PC-9 (cell line): ENCODE measurements at regions not wholly inside any gene's neighbourhood (a gene's known extent, or its start where the extent isn't known, plus 50 kb on each side); places are given as distances from the start of the nearest gene placed in this dataset.

ENCODE experiments used
- BruUV-seq: library from RNA; stranded (reverse); fragments of 400-500 nt; replicated peaks from 2 replicates; lab custom pipeline; 2021; lab: Mats Ljungman, UMichigan
- CTCF ChIA-PET: fragments of 300-600 bp; sonication (Branson Sonifier 250); formaldehyde crosslinking; loops from one replicate; lab custom pipeline; 2022; ENCODE audit warnings: antibody characterized with exemption; lab: Charles Lee
- POLR2A ChIA-PET: fragments of 300-600 bp; sonication (Branson Sonifier 250); formaldehyde crosslinking; loops from one replicate; lab custom pipeline; 2022; ENCODE audit warnings: antibody characterized with exemption; ENCODE audit not compliant: unreplicated experiment; lab: Charles Lee
- DNase-seq, 2 experiments: peaks; one replicate each; pipeline versions ENCODE4 v3.0.0 to v3.0.0-alpha.2; 2015 to 2022; ENCODE audit warnings: mixed read lengths in 1 of 2
- H2AFZ ChIP-seq: fragments of 200-600 bp; sonication (generic); 2 replicates; pipeline ENCODE4 v1.8.1; 2017; ENCODE audit warnings: antibody characterized with exemption
- H3F3A ChIP-seq: fragments of 200-600 bp; sonication (generic); 2 replicates; pipeline ENCODE4 v1.8.1; 2017; ENCODE audit warnings: antibody characterized with exemption, mild to moderate bottlenecking, low read depth; ENCODE audit not compliant: insufficient read depth
- H3K27ac ChIP-seq: fragments of 200-600 bp; sonication (generic); 2 replicates; pipeline ENCODE4 v1.6.1; 2016; ENCODE audit warnings: mixed run types
- H3K27me3 ChIP-seq: fragments of 200-600 bp; sonication (generic); 2 replicates; pipeline ENCODE4 v1.6.1; 2016; ENCODE audit warnings: low read depth, mixed run types; ENCODE audit not compliant: insufficient read depth
- H3K36me3 ChIP-seq: fragments of 200-600 bp; sonication (generic); 2 replicates; pipeline ENCODE4 v1.6.1; 2016; ENCODE audit warnings: low read depth, mixed run types
- H3K4me1 ChIP-seq: fragments of 200-600 bp; sonication (generic); replicated peaks from 2 replicates; pipeline ENCODE4 v1.6.1; 2016; ENCODE audit warnings: mixed run types; ENCODE audit not compliant: insufficient read depth
- H3K4me2 ChIP-seq: fragments of 200-600 bp; sonication (generic); 2 replicates; pipeline ENCODE4 v1.6.1; 2017; ENCODE audit warnings: mixed run types
- H3K4me3 ChIP-seq: fragments of 200-600 bp; sonication (generic); 2 replicates; pipeline ENCODE4 v1.6.1; 2016; ENCODE audit warnings: mixed run types
- H3K79me2 ChIP-seq: fragments of 200-600 bp; sonication (generic); 2 replicates; pipeline ENCODE4 v1.6.1; 2017; ENCODE audit warnings: low read depth, mixed run types
- H3K9me2 ChIP-seq: fragments of 200-600 bp; sonication (generic); 2 replicates; pipeline ENCODE4 v1.8.1; 2017; ENCODE audit warnings: mild to moderate bottlenecking; ENCODE audit not compliant: insufficient read depth
- H3K9me3 ChIP-seq: fragments of 200-600 bp; sonication (generic); 2 replicates; pipeline ENCODE4 v1.8.1; 2016; ENCODE audit warnings: low read depth; ENCODE audit not compliant: insufficient read depth
- H4K20me1 ChIP-seq: fragments of 200-600 bp; sonication (generic); 2 replicates; pipeline ENCODE4 v1.8.1; 2017; ENCODE audit not compliant: insufficient read depth
- CTCF ChIP-seq: fragments of 200-600 bp; sonication (generic); conservative IDR thresholded peaks from 2 replicates; pipeline ENCODE4 v1.6.1; 2017; ENCODE audit warnings: mixed run types, antibody characterized with exemption, mild to moderate bottlenecking, moderate library complexity
- EZH2 ChIP-seq: fragments of 200-600 bp; sonication (generic); IDR thresholded peaks from 2 replicates; pipeline ENCODE4 v1.8.0; 2017; ENCODE audit warnings: antibody characterized with exemption, low read depth
- intact Hi-C: fragments of 100-400 bp; cut with micrococcal nuclease; formaldehyde crosslinking; loops from one replicate; pipeline ENCODE4 v1.10.0; 2022; ENCODE audit not compliant: unreplicated experiment

GRCh38 chr15:95370291-95370690 is 960.2 kb upstream of the NR2F2 start:
- H4K20me1 ChIP-seq: no peaks in the 10 kb centered on the region

GRCh38 chr15:95371664-95372063 is 958.8 kb upstream of the NR2F2 start:
- Histone ChIP-seq H3K4me1 (no peaks in the 10 kb centered on the region), H3K27ac (no peak overlapping the region), H3K27me3 (no peaks in the 10 kb centered on the region), H2AFZ (0 out of 2 replicates have a peak overlapping the region, but pooled peaks have one; percentile 39), H3K9me3 (no peaks in the 10 kb centered on the region), H3K4me2 (no peak overlapping the region), H3K4me3 (no peak overlapping the region), H3K36me3 (no peaks in the 10 kb centered on the region), H3F3A (no peaks in the 10 kb centered on the region), H3K9me2 (no peaks in the 10 kb centered on the region), H4K20me1 (no peaks in the 10 kb centered on the region), H3K79me2 (no peaks in the 10 kb centered on the region)
- CTCF ChIA-PET: no interaction called here
- intact Hi-C loops: no loop called here
- no peak for DNase-seq
- no TSS peak for BruUV-seq
- POLR2A ChIA-PET: no interaction called here
- TF ChIP-seq EZH2 (no peak), CTCF (no peak)

More at GRCh38 chr15:95370291-95370690, 960.2 kb upstream of the NR2F2 start:
- CTCF ChIA-PET: no interaction called here
- Histone ChIP-seq H3K36me3 (no peaks in the 10 kb centered on the region), H3K4me2 (no peak overlapping the region), H3K27me3 (no peaks in the 10 kb centered on the region), H3K27ac (no peak overlapping the region), H3K4me1 (no peaks in the 10 kb centered on the region), H3K79me2 (no peaks in the 10 kb centered on the region), H3K9me2 (no peaks in the 10 kb centered on the region), H3K4me3 (no peak overlapping the region), H3K9me3 (no peaks in the 10 kb centered on the region), H2AFZ (no peak overlapping the region), H3F3A (no peaks in the 10 kb centered on the region)
- POLR2A ChIA-PET: no interaction called here
- DNase-seq: no peak
- TF ChIP-seq CTCF: no peak
- TF ChIP-seq EZH2: no peak
- no TSS peak for BruUV-seq
- intact Hi-C loops: no loop called here

DNA sequence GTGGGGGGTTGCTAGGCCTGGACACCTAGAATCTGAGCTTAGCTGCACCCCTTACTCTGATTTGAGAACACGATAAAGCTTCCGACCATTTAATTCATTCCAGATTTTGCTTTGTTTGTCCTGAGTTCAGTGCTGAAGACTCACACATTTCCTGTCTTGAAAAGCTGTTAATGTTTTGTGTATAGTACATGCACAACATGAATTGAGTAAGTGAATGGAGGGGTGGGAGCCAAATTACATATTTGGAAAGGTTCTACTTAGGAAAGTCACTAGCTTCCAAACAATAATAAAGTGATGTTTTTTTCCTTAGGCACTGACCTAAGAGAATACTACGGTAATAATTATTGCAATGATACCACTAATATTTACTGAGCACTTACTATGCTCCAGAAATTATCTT is 955.2 kb upstream of the NR2F2 start:
- Histone ChIP-seq H4K20me1 (no peaks in the 10 kb centered on the region), H3K27ac (no peak overlapping the region), H2AFZ (no peak overlapping the region), H3K36me3 (no peaks in the 10 kb centered on the region), H3K79me2 (no peaks in the 10 kb centered on the region), H3K4me2 (no peak overlapping the region), H3K4me3 (no peak overlapping the region), H3F3A (no peaks in the 10 kb centered on the region), H3K9me3 (no peaks in the 10 kb centered on the region), H3K4me1 (no peaks in the 10 kb centered on the region), H3K9me2 (no peaks in the 10 kb centered on the region), H3K27me3 (no peaks in the 10 kb centered on the region)
- no TSS peak for BruUV-seq
- POLR2A ChIA-PET: no interaction called here
- TF ChIP-seq EZH2: no peak
- no peak for TF ChIP-seq CTCF
- intact Hi-C loops: no loop called here
- no peak for DNase-seq
- CTCF ChIA-PET: no interaction called here
